ENCODE measurements at regions not wholly inside any gene's neighbourhood (a gene's known extent, or its start where the extent isn't known, plus 50 kb on each side); places are given as distances from the start of the nearest gene placed in this dataset.

GRCh38 chr12:84660139-84660538, 252.5 kb downstream of the SLC6A15 start:
- TF ChIP-seq CTCF (IDR thresholded peaks at IDR 0.05) (no peak), POLR2A (IDR thresholded peaks at IDR 0.05) (no peak)

Measured in right lobe of liver (tissue), 4 donors.